Testis (tissue), 2 donors: ENCODE measurements at regions not wholly inside any gene's neighbourhood (a gene's known extent, or its start where the extent isn't known, plus 50 kb on each side); places are given as distances from the start of the nearest gene placed in this dataset.

ENCODE experiments used
- DNase-seq: peaks from one replicate; pipeline ENCODE4 v3.0.0-alpha.2; 2019
- H3K27ac ChIP-seq, 2 donors: fragments of 200-600 bp; sonication (generic); one replicate each; pipeline ENCODE4 v1.5.1; 2019
- H3K27me3 ChIP-seq: fragments of 200-600 bp; sonication (generic); one replicate; pipeline ENCODE4 v1.5.1; 2019
- H3K36me3 ChIP-seq: fragments of 200-600 bp; sonication (generic); one replicate; pipeline ENCODE4 v1.5.1; 2017; ENCODE audit warnings: low read depth; ENCODE audit errors: missing control alignments
- H3K4me1 ChIP-seq: fragments of 200-600 bp; sonication (generic); one replicate; pipeline ENCODE4 v1.5.1; 2019
- H3K4me3 ChIP-seq, 2 donors: fragments of 200-600 bp; sonication (generic); one replicate each; pipeline ENCODE4 v1.5.1; 2017 to 2019
- H3K9me3 ChIP-seq: fragments of 200-600 bp; sonication (generic); one replicate; pipeline ENCODE4 v1.5.1; 2017
- POLR2A ChIP-seq: fragments of 450-650 bp; IDR thresholded peaks from one replicate; pipeline ENCODE4 v1.6.1; 2017; ENCODE audit warnings: antibody characterized with exemption, mild to moderate bottlenecking, moderate library complexity
- WGBS, 2 donors: methylation state at CpG; one replicate each; pipeline ENCODE4 v1.1.5; 2018; 5-methylcytosine and 5-hydroxymethylcytosine counted together
- intact Hi-C: fragments of 100-400 bp; cut with DNase I; formaldehyde crosslinking; loops from one replicate; pipeline ENCODE4 v1.15.1; 2023; ENCODE audit warnings: low total_unique reads
- TF ChIP-seq, protein P1 (sequence below), 3 experiments: fragments of 450-650 bp in 2 of 3; fragments of 200-600 bp in 1 of 3; sonication (generic) in 1 of 3; IDR thresholded peaks; one replicate each; pipeline ENCODE4 v1.5.1; 2016 to 2019; ENCODE audit warnings: antibody characterized with exemption in 3 of 3, mild to moderate bottlenecking in 2 of 3, moderate library complexity in 1 of 3

DNA sequence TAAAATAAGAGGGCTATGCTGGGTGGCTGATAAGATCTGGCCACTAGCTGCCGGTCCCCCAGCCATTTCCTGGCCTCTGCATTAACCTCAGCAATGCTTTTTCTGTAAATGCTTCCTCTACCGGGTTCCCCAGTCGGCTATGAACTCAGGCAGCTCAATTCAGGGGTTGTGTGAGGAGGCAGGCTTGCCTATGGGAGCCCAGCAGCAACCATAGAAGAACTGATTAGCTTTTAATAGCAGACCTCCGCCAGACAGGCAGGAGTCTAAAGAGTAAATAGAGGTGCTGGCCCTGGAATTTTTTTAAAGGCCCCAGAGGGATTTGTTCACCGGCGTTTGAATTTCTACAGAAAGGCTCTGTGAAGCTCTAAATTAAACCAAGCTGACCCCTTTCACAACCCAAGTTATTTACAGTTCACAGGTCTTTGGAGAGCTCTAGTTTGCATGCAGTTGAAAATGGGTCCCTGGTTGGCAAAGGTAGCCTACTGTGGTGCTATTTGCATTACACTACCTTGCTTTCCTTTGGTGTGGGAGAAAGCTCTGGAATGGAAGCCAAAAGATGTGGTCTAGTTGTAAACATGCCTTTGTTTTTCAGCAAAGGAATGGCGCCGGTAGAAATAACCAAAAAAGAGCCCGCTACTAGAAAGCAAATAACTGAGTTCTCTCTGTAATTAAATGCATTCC, 289.7 kb upstream of the SEMA6A start:
- WGBS, 2 donors, result 67% methylated on average over 9 of the region's 9 CpGs
- H3K4me1 ChIP-seq, result no peaks in the 10 kb centered on the region

DNA sequence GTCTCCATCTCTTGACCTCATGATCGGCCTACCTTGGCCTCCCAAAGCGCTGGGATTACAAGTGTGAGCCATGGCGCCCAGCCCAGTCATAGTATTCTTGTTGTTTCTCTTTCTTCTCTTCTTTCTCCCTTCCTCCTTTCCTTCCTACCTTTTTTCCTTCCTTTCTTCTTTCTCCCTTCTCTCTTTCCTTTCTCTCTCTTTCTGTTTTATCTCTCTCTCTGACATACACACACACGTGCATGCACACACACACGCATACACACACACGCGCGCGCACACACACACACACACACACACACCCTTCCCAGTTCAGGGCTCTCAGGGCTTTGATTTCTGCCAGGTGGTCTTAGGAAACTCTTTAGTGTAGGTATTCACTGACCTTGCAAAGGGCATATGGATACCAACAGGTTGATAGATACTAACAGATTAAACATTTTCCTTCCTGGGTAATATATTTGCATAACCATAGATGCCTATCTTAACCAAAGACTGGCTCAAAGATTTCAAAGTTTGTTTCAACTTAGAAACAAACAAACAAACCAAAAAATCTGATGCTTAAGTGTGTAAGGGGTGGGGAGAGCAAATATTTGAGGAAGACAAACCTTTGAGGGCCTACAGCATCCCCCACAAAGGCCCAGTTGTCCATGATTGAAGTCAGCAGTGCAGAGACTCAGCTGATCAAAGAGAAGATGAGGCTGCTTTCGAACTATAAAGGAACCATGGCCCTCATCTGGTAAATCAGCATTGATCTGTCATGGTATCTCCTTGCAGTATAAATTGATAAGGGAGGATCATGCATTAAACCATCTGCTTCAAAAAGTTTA, 288.2 kb upstream of the SEMA6A start:
- WGBS, 2 donors, result 81 to 83% methylated on average over 10 of the region's 10 CpGs
- intact Hi-C loops, result no loop called here

More for the DNA sequence above, 289.7 kb upstream of the SEMA6A start:
- Histone ChIP-seq H3K9me3 (no peaks in the 10 kb centered on the region), H3K27ac (no peak overlapping the region), H3K27me3 (no peaks in the 10 kb centered on the region), H3K4me3 (no peak overlapping the region), H3K36me3 (no peaks in the 10 kb centered on the region)
- no peak for DNase-seq
- no peak for TF ChIP-seq POLR2A
- TF ChIP-seq, protein P1, sequence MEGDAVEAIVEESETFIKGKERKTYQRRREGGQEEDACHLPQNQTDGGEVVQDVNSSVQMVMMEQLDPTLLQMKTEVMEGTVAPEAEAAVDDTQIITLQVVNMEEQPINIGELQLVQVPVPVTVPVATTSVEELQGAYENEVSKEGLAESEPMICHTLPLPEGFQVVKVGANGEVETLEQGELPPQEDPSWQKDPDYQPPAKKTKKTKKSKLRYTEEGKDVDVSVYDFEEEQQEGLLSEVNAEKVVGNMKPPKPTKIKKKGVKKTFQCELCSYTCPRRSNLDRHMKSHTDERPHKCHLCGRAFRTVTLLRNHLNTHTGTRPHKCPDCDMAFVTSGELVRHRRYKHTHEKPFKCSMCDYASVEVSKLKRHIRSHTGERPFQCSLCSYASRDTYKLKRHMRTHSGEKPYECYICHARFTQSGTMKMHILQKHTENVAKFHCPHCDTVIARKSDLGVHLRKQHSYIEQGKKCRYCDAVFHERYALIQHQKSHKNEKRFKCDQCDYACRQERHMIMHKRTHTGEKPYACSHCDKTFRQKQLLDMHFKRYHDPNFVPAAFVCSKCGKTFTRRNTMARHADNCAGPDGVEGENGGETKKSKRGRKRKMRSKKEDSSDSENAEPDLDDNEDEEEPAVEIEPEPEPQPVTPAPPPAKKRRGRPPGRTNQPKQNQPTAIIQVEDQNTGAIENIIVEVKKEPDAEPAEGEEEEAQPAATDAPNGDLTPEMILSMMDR (IDR thresholded peaks at IDR 0.05), result no peak
- intact Hi-C loops, result no loop called here

DNA sequence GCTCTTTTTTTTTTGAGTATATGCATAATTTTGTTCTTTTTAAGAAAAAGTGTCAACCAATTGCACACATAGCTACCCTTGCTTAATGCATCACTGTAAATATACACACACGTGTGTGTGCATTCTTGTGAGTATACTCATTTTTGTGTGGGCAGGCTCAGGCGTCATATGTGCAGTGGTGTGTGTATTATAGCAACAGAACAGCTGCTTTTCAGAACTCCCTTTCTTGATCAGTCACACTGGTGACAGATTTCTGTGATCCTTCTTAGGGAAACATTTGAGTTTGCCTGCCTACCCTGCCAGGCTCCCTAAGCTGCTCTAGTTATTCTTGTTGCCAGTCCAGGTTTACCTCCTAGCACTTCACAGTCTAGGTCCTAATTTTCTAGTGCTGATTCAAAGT, 287.0 kb upstream of the SEMA6A start:
- TF ChIP-seq, protein P1 (IDR thresholded peaks at IDR 0.05), result no peak
- Histone ChIP-seq H3K27ac (no peak overlapping the region), H3K36me3 (no peaks in the 10 kb centered on the region), H3K9me3 (no peaks in the 10 kb centered on the region), H3K4me1 (no peaks in the 10 kb centered on the region), H3K27me3 (no peaks in the 10 kb centered on the region), H3K4me3 (no peak overlapping the region)
- no peak for DNase-seq
- 85 to 98% methylated on average over 2 of the region's 2 CpGs for WGBS, 2 donors
- intact Hi-C loops, result no loop called here

More for the DNA sequence above, 288.2 kb upstream of the SEMA6A start:
- Histone ChIP-seq H3K27me3 (no peaks in the 10 kb centered on the region), H3K36me3 (no peaks in the 10 kb centered on the region), H3K27ac (no peak overlapping the region), H3K4me1 (no peaks in the 10 kb centered on the region), H3K9me3 (no peaks in the 10 kb centered on the region), H3K4me3 (no peak overlapping the region)
- TF ChIP-seq POLR2A, result no peak
- TF ChIP-seq, protein P1 (IDR thresholded peaks at IDR 0.05), result no peak
- no peak for DNase-seq

DNA sequence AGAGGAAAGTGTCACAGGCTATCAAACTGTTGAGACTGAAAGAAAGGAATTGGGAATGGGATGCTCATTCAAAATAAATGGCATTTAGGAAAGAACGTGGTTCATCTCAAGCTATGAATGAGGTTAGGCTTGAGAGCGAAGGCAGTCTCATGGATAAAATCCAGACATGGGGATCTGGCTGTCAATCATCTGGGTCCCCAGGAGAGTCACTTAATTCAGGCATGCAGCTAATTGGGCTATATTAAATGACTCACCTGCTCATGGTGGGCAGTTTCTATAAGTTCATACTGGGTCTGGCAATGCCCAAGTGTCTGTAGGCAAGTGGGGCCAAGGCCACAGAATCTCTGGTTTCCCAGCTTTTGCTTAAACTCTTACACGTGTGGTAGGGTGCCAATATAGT, 286.5 kb upstream of the SEMA6A start:
- no peak for TF ChIP-seq POLR2A
- TF ChIP-seq, protein P1 (IDR thresholded peaks at IDR 0.05), result no peak
- 94 to 97% methylated on average over 3 of the region's 3 CpGs for WGBS, 2 donors
- intact Hi-C loops, result no loop called here

More for the DNA sequence above, 286.5 kb upstream of the SEMA6A start:
- H3K36me3 ChIP-seq, result no peaks in the 10 kb centered on the region
- H3K4me3 ChIP-seq, result no peak overlapping the region
- H3K9me3 ChIP-seq, result no peaks in the 10 kb centered on the region
- H3K27me3 ChIP-seq, result no peaks in the 10 kb centered on the region
- no peak overlapping the region for H3K27ac ChIP-seq
- no peaks in the 10 kb centered on the region for H3K4me1 ChIP-seq
- no peak for DNase-seq
